Spinal cord (tissue), 9 donors: ENCODE measurements at regions not wholly inside any gene's neighbourhood (a gene's known extent, or its start where the extent isn't known, plus 50 kb on each side); places are given as distances from the start of the nearest gene placed in this dataset.
A peak's percentile ranks its signal among the peaks of the same experiment; 100 is the strongest.

Experiments used
- DNase-seq, 6 donors: peaks; one replicate each; pipeline versions ENCODE4 v3.0.0 to v3.0.0-alpha.2; 2013 to 2015; ENCODE audit warnings: low spot score in 6 of 6, low read depth in 4 of 6
- H3K27ac ChIP-seq: one replicate; pipeline ENCODE4 v1.5.1; 2013; ENCODE audit warnings: low read depth, low read length, control low read depth
- H3K27me3 ChIP-seq: one replicate; pipeline ENCODE4 v1.6.1; 2013; ENCODE audit warnings: low read length; ENCODE audit not compliant: control insufficient read depth, insufficient read depth
- H3K36me3 ChIP-seq: one replicate; pipeline ENCODE4 v1.6.1; 2013; ENCODE audit warnings: low read length; ENCODE audit not compliant: control insufficient read depth, insufficient read depth
- H3K4me1 ChIP-seq: one replicate; pipeline ENCODE4 v1.6.1; 2013; ENCODE audit warnings: low read length; ENCODE audit not compliant: control insufficient read depth, insufficient read depth
- H3K4me3 ChIP-seq: one replicate; pipeline ENCODE4 v1.5.1; 2013; ENCODE audit warnings: low read depth, low read length, control low read depth
- H3K9me3 ChIP-seq: one replicate; pipeline ENCODE4 v1.6.1; 2013; ENCODE audit warnings: low read length; ENCODE audit not compliant: control insufficient read depth, insufficient read depth
- WGBS: methylation state at CpG from one replicate; pipeline ENCODE4 v1.1.5; 2013; ENCODE audit warnings: missing lambda C conversion rate; ENCODE audit not compliant: insufficient coverage; 5-methylcytosine and 5-hydroxymethylcytosine counted together
- donor health status: healthy.

DNA sequence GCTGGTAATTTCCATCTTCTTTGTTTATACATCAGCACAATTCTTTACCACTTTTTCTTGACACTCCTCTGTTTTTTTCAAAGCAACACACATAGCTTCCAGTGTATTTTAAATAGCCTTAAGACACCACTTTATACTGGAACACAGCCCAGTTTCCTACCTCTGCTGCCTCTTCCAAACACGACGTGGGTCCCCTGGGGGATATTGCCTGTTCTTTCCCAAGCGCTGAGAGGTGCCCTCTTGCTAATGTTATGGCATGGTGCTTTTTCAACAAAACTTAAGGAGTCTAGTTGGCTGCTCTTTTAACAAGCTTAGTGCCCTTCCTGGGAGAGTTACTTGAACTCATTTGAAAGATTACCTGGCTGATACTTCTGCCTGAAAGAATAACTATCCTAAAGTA is 112.7 kb downstream of the OLFM4 start:
- Histone ChIP-seq H3K27ac (no peak overlapping the region), H3K36me3 (no peaks in the 10 kb centered on the region), H3K27me3 (no peaks in the 10 kb centered on the region), H3K9me3 (no peaks in the 10 kb centered on the region), H3K4me1 (peaks cover 11% of the 10 kb centered on the region), H3K4me3 (no peak overlapping the region)
- 42% methylated on average over 2 of the region's 3 CpGs for WGBS
- DNase-seq = no peak

DNA sequence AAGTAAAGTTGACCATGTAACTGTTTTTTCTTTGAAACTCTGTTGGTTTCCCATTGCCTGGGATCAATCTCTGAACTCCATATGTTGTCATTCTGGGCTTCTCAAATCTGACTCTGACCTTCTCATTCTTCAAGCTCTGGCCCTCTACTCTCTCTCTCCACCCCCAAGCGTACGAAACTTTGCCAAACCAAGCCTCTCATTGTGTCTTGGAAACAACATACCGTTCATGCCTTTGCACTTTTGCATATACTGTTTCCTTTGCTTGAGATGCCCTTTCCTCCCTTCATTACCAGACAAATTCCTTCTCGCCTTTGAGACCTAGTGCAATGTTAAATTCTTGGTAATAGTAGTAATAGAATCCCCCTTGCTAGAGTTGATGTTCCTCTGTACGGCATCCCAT is 113.7 kb downstream of the OLFM4 start:
- Histone ChIP-seq H3K36me3 (no peaks in the 10 kb centered on the region), H3K27ac (no peak overlapping the region), H3K9me3 (no peaks in the 10 kb centered on the region), H3K4me3 (no peak overlapping the region), H3K27me3 (no peaks in the 10 kb centered on the region), H3K4me1 (peaks cover 11% of the 10 kb centered on the region)
- WGBS = 96% methylated on average over 4 of the region's 5 CpGs
- DNase-seq = no peak

DNA sequence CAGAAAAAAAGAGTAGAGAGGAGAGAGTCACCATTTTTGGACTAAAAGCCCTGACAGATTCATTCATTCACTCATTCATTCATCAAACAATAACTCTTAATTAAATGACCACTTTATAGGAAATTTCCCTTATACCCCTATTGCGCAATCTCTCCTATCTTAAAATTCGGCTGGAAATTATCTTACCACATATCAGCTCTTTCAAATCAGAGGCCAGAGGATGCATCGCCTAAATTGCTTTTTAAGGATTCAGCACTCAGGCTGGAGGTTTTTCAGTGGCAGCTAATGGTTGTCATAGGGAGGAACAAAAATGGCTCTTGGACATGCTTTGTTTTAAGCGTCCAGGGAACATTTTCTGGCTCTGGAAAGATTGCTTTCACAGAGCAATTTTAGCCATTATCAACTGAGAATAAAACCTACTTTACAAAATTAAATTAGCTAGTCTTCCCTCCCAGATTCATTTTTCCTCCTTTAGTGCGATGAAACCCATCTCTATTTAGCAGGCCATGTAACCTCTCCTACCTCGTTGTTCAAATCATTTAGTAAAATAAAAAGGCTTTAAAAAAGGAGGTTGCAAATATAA is 115.2 kb downstream of the OLFM4 start:
- peak in 1 of 6 donors; percentile 90 for DNase-seq
- H3K4me1 ChIP-seq = peaks cover 7% of the 10 kb centered on the region
- no peaks in the 10 kb centered on the region for H3K9me3 ChIP-seq
- no peaks in the 10 kb centered on the region for H3K36me3 ChIP-seq
- no peak overlapping the region for H3K4me3 ChIP-seq
- H3K27ac ChIP-seq = no peak overlapping the region
- 57% methylated on average over 2 of the region's 6 CpGs for WGBS
- H3K27me3 ChIP-seq = no peaks in the 10 kb centered on the region

DNA sequence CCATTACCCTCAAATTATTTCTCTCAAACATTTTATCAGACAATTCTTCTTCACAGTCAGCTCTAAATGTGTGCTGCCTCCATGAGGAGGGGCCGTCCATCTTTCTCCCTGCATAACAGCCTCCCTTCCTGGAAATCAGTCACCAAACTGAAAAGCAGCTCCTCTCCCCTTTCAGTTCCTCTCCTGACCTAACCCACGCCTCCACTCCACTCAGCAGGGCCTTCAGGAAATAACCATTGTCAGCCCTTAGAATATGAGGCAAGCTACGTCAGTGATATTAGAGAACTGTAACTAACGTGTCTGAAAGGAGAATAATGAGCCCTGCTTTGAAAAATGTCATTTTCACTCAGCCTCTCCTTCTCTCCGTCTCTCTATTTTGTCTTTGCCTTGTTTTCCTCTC is 116.2 kb downstream of the OLFM4 start:
- H3K4me3 ChIP-seq = no peak overlapping the region
- no peaks in the 10 kb centered on the region for H3K36me3 ChIP-seq
- WGBS = 62% methylated on average over 5 of the region's 5 CpGs

DNA sequence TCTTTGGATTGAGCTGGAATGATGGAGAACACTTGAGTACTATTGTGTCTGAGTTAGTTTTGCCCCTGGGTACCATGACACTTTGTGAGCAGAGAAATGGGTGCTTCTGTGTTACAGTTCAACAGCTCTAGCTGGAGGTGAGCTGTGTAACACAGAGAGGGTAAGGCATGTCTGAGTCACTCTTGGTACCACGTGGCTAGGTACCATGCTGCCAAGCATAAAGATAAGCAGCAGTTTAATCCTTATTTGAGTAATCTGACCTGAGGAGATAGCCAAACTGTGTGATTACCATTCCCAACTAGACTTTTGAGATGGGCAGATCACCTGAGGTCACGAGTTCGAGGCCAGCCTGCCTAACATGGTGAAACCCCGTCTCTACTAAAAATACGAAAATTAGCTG is 122.0 kb downstream of the OLFM4 start:
- no peak for DNase-seq
- Histone ChIP-seq H3K9me3 (no peaks in the 10 kb centered on the region), H3K36me3 (no peaks in the 10 kb centered on the region), H3K4me1 (no peaks in the 10 kb centered on the region), H3K27me3 (no peaks in the 10 kb centered on the region), H3K27ac (no peak overlapping the region), H3K4me3 (no peak overlapping the region)
- whole genome bisulfite sequencing = 96% methylated on average over 5 of the region's 5 CpGs

More for the DNA sequence above, 116.2 kb downstream of the OLFM4 start:
- H3K27me3 ChIP-seq = no peaks in the 10 kb centered on the region
- H3K4me1 ChIP-seq = peaks cover 3% of the 10 kb centered on the region
- DNase-seq = peak in 2 of 6 donors; percentile 21 to 66
- H3K9me3 ChIP-seq = no peaks in the 10 kb centered on the region
- H3K27ac ChIP-seq = no peak overlapping the region

DNA sequence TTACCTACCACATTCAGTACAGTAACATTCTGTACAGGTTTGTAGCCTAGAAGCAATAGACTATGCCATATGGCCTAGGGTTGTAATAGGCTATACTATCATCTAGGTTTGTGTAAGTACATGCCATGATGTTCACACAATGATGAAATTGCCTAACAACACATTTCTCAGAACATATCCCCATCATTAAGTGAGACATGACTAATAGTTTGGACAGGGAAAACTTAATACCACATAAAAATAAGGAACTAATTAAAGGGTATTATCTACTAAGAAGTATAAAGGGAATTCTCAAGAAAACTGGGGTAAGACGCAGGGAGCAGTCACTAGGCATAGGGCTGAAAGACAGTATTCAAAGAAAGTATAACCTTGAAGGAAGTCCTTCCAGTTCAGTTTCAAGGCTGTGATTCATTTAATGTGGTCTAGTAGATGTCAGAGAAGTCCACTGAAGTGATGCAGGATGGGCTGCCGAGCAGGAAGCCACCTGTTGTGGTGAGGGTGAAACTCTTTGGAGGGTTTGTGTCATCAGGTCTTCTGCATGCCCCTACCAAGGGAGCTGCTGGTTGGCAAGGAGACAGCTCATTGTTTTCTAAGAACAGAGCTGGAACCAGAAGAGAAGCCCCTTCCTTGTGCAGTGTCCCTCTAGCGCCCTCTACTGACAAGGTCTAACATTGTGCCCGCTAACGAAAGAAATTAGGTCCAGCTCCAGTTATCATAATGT is 122.9 kb downstream of the OLFM4 start:
- Histone ChIP-seq H3K9me3 (no peaks in the 10 kb centered on the region), H3K27ac (no peak overlapping the region), H3K4me1 (no peaks in the 10 kb centered on the region), H3K4me3 (no peak overlapping the region), H3K36me3 (no peaks in the 10 kb centered on the region), H3K27me3 (no peaks in the 10 kb centered on the region)
- 28% methylated on average over 5 of the region's 5 CpGs for WGBS
- DNase-seq = peak in 3 of 6 donors; percentile 38 to 84 (median 78)

DNA sequence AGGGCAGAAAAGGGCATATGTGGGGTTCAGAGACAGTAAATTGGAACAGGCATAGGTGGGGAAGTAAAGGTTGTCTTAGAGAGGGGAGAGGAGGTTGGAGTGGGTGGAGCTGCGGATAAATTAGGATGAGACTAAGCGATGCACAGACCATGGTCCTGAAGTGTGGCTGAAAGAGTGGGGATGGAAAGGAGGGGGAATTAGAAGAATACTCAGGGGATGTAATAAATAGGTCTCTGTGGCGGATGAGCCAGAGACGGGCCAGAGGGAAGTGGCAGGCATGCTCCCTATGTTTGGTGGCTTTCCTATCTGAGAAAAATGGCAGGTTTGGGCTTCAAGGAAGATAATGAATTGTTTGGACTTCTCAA is 123.4 kb downstream of the OLFM4 start:
- Histone ChIP-seq H3K27me3 (no peaks in the 10 kb centered on the region), H3K36me3 (no peaks in the 10 kb centered on the region), H3K4me3 (no peak overlapping the region), H3K9me3 (no peaks in the 10 kb centered on the region), H3K4me1 (no peaks in the 10 kb centered on the region), H3K27ac (no peak overlapping the region)
- 6% methylated on average over 4 of the region's 4 CpGs for WGBS
- DNase-seq = no peak

DNA sequence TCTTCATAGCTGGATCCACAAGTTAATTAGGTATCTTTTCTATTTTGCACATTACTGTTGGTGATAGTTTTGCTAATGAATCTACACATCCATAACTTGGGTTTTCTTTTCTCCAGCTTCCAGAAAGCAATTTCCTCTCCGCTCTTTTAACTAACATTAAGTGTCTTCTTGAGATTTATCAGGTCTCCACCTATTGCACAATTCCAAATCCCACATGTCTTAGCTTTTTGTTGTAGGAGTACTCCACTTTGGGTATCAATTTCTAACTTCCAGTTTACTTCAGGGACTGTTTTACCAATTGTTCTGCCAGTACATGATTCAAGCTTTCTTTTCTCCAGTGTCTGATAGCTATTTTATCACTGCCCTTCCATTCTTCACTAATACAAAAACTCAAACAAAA is 129.6 kb downstream of the OLFM4 start:
- H3K36me3 ChIP-seq = no peaks in the 10 kb centered on the region
- no peaks in the 10 kb centered on the region for H3K9me3 ChIP-seq
- H3K27ac ChIP-seq = no peak overlapping the region
- no peaks in the 10 kb centered on the region for H3K4me1 ChIP-seq
- no CpG with 5 or more reads among the region's 1 CpG for WGBS
- DNase-seq = no peak
- H3K27me3 ChIP-seq = no peaks in the 10 kb centered on the region
- H3K4me3 ChIP-seq = no peak overlapping the region

DNA sequence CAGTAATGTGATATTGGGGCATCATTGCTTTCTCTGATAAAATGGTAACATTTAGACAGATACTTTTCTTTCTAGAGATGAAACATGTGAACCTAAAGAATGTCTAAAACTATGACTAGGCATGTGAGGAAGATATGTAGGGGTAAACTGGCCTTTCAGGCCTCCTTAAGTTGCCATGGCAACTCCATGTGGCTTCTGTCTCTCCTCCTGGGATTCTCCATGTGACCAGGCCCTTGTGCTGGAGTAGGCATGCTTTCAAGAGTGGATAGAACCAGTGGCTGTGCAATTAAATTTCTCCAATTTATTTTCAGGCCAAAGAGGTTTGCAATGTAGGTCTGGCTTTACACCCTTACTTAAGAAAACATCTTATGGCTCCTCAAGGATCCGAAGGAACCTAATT is 130.8 kb downstream of the OLFM4 start:
- no peaks in the 10 kb centered on the region for H3K36me3 ChIP-seq
- H3K27ac ChIP-seq = no peak overlapping the region
- H3K4me1 ChIP-seq = no peaks in the 10 kb centered on the region
- DNase-seq = no peak
- H3K9me3 ChIP-seq = no peaks in the 10 kb centered on the region
- H3K27me3 ChIP-seq = no peaks in the 10 kb centered on the region
- WGBS = no CpG with 5 or more reads among the region's 1 CpG
- H3K4me3 ChIP-seq = no peak overlapping the region

DNA sequence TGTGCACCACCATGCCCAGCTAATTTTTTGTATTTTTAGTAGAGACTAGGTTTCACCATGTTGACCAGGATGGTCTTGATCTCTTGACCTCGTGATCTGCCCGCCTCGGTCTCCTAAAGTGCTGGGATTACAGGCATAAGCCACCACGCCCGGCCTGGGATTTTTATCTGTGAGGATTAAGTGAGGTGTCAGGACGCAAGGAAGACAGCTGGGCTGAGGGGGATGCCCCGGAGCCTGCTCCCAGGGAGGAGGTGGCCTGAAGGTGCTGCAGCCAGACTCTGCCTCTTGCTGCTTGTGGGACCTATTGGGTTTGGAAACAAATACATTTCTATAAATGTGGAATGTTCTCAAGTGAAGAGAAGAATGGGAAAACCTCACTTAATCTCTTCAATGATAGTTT is 131.6 kb downstream of the OLFM4 start:
- WGBS = 93% methylated on average over 7 of the region's 7 CpGs
- Histone ChIP-seq H3K9me3 (no peaks in the 10 kb centered on the region), H3K4me3 (no peak overlapping the region), H3K27me3 (no peaks in the 10 kb centered on the region), H3K27ac (no peak overlapping the region), H3K4me1 (no peaks in the 10 kb centered on the region), H3K36me3 (no peaks in the 10 kb centered on the region)
- DNase-seq = no peak
